A549 (cell line): ENCODE measurements at regions not wholly inside any gene's neighbourhood (a gene's known extent, or its start where the extent isn't known, plus 50 kb on each side); places are given as distances from the start of the nearest gene placed in this dataset.

Source experiments
- ATAC-seq, 2 experiments: fragments of 200-7000 bp in 1 of 2; fragments of >200 bp in 1 of 2; cut with Nextera tagmentation in 1 of 2; cut with Tn5 transposase in 1 of 2; 3 replicates each; pipeline versions ENCODE4 v1.8.0 to v1.9.1; 2018 to 2020; ENCODE audit warnings: mild to moderate bottlenecking in 1 of 2, moderate library complexity in 1 of 2
- CTCF ChIA-PET: fragments of 300-600 bp; sonication (Branson Sonifier 250); formaldehyde crosslinking; extraction: SDS; loops from one replicate; lab custom pipeline; 2021; ENCODE audit warnings: antibody characterized with exemption, inconsistent platforms; lab: Yijun Ruan, JAX
- POLR2A ChIA-PET: fragments of 350-600 bp; formaldehyde crosslinking; extraction: SDS; loops from one replicate; lab custom pipeline; 2021; ENCODE audit warnings: antibody characterized with exemption, inconsistent platforms; lab: Yijun Ruan, JAX
- DNase-seq, 2 experiments: peaks; one replicate each; pipeline versions ENCODE4 v3.0.0 to v3.0.0-alpha.2; 2011 to 2016; ENCODE audit warnings: low read depth in 1 of 2, low spot score in 1 of 2
- FAIRE-seq: peaks from 2 replicates; lab custom pipeline; 2011; peaks lifted over from hg19 to GRCh38; lab: Jason Lieb, UNC
- H3K27ac ChIP-seq, 2 experiments: fragments of >200 bp; sonication (Bioruptor Twin); formaldehyde crosslinking; 3 replicates each; pipeline ENCODE4 v1.5.1; 2016 to 2017
- H3K4me1 ChIP-seq: fragments of >200 bp; sonication (Bioruptor Twin); formaldehyde crosslinking; 3 replicates; pipeline ENCODE4 v1.6.1; 2016
- H3K4me2 ChIP-seq: fragments of >200 bp; sonication (Bioruptor Twin); formaldehyde crosslinking; 3 replicates; pipeline ENCODE4 v1.6.1; 2016
- H3K4me3 ChIP-seq: fragments of >200 bp; sonication (Bioruptor Twin); formaldehyde crosslinking; 3 replicates; pipeline ENCODE4 v1.5.1; 2016
- H3K9me3 ChIP-seq: fragments of >200 bp; sonication (Bioruptor Twin); formaldehyde crosslinking; 3 replicates; pipeline ENCODE4 v1.6.1; 2016
- BCL3 ChIP-seq: fragments of >200 bp; sonication (Bioruptor Twin); formaldehyde crosslinking; IDR thresholded peaks from 3 replicates; pipeline ENCODE4 v1.6.1; 2016
- BHLHE40 ChIP-seq: IDR thresholded peaks from 2 replicates; pipeline ENCODE4 v1.6.1; 2012; ENCODE audit warnings: low read depth, low read length, inconsistent platforms
- CHD2 ChIP-seq: fragments of 150-350 bp; IDR thresholded peaks from 2 replicates; pipeline ENCODE4 v1.6.1; 2014; ENCODE audit warnings: low read length; ENCODE audit not compliant: partially characterized antibody
- EHF ChIP-seq: fragments of 250-450 bp; sonication (Bioruptor Pico); IDR thresholded peaks from 2 replicates; pipeline ENCODE4 v1.5.0; 2020; ENCODE audit warnings: mild to moderate bottlenecking
- EP300 ChIP-seq, 2 experiments: fragments of >200 bp; sonication (Bioruptor Twin); formaldehyde crosslinking; IDR thresholded peaks; 2 replicates in 1 of 2; 3 replicates in 1 of 2; pipeline ENCODE4 v1.6.1; 2016 to 2017
- GATA3 ChIP-seq: IDR thresholded peaks from 2 replicates; pipeline ENCODE4 v1.6.1; 2012; ENCODE audit warnings: borderline replicate concordance
- HEYL ChIP-seq: fragments of 250-450 bp; sonication (Bioruptor Pico); IDR thresholded peaks from 2 replicates; pipeline ENCODE4 v1.8.0; 2021; ENCODE audit warnings: mild to moderate bottlenecking, moderate library complexity
- HOXB5 ChIP-seq: fragments of 250-450 bp; sonication (Bioruptor Pico); IDR thresholded peaks from 2 replicates; pipeline ENCODE4 v1.5.0; 2020; ENCODE audit warnings: mild to moderate bottlenecking, moderate library complexity
- JUN ChIP-seq, 2 experiments: fragments of >200 bp; sonication (Bioruptor Twin); formaldehyde crosslinking; IDR thresholded peaks; 2 replicates in 1 of 2; 3 replicates in 1 of 2; pipeline ENCODE4 v1.6.1; 2016 to 2017
- JUNB ChIP-seq: fragments of >200 bp; sonication (Bioruptor Twin); formaldehyde crosslinking; IDR thresholded peaks from 2 replicates; pipeline ENCODE4 v1.6.1; 2016
- MAFK ChIP-seq: fragments of 450-650 bp; IDR thresholded peaks from 2 replicates; pipeline ENCODE4 v1.6.1; 2014; ENCODE audit not compliant: partially characterized antibody
- MAZ ChIP-seq: fragments of 150-350 bp; IDR thresholded peaks from 2 replicates; pipeline ENCODE4 v1.6.1; 2014; ENCODE audit warnings: antibody characterized with exemption, low read depth, low read length, borderline replicate concordance
- NFE2L2 ChIP-seq: fragments of 150-350 bp; conservative IDR thresholded peaks from 2 replicates; pipeline ENCODE4 v1.6.1; 2014; ENCODE audit warnings: low read length
- PBX3 ChIP-seq: IDR thresholded peaks from 2 replicates; pipeline ENCODE4 v1.6.1; 2012
- RFX5 ChIP-seq: fragments of 450-650 bp; IDR thresholded peaks from 2 replicates; pipeline ENCODE4 v1.7.1; 2014; ENCODE audit warnings: antibody characterized with exemption, mild to moderate bottlenecking, moderate library complexity
- SMC3 ChIP-seq: fragments of >200 bp; sonication (Bioruptor Twin); formaldehyde crosslinking; IDR thresholded peaks from 3 replicates; pipeline ENCODE4 v1.6.1; 2018; ENCODE audit warnings: inconsistent platforms
- USF2 ChIP-seq: fragments of 450-650 bp; IDR thresholded peaks from 2 replicates; pipeline ENCODE4 v1.6.1; 2014; ENCODE audit warnings: antibody characterized with exemption
- WGBS: methylation state at CpG from one replicate; pipeline ENCODE4 v1.1.6; 2017; ENCODE audit errors: missing lambda C conversion rate; 5-methylcytosine and 5-hydroxymethylcytosine counted together
- TF ChIP-seq, protein P1 (sequence below): fragments of >200 bp; sonication (Bioruptor Twin); formaldehyde crosslinking; IDR thresholded peaks from 3 replicates; pipeline ENCODE4 v1.5.1; 2016
- TF ChIP-seq, protein P2 (sequence below): fragments of 200-600 bp; sonication (generic); IDR thresholded peaks from 2 replicates; pipeline ENCODE4 v1.6.1; 2016; ENCODE audit warnings: antibody characterized with exemption, mild to moderate bottlenecking, moderate library complexity
- TF ChIP-seq, protein P3 (sequence below): fragments of 150-350 bp; IDR thresholded peaks from 2 replicates; pipeline ENCODE4 v1.6.1; 2014; ENCODE audit warnings: low read depth, mild to moderate bottlenecking, low read length

GRCh38 chr10:2990764-2991163, 76.6 kb upstream of the PFKP start (continued):
- TF ChIP-seq, protein P1, sequence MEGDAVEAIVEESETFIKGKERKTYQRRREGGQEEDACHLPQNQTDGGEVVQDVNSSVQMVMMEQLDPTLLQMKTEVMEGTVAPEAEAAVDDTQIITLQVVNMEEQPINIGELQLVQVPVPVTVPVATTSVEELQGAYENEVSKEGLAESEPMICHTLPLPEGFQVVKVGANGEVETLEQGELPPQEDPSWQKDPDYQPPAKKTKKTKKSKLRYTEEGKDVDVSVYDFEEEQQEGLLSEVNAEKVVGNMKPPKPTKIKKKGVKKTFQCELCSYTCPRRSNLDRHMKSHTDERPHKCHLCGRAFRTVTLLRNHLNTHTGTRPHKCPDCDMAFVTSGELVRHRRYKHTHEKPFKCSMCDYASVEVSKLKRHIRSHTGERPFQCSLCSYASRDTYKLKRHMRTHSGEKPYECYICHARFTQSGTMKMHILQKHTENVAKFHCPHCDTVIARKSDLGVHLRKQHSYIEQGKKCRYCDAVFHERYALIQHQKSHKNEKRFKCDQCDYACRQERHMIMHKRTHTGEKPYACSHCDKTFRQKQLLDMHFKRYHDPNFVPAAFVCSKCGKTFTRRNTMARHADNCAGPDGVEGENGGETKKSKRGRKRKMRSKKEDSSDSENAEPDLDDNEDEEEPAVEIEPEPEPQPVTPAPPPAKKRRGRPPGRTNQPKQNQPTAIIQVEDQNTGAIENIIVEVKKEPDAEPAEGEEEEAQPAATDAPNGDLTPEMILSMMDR = no peak
- TF ChIP-seq RFX5 = no peak

DNA sequence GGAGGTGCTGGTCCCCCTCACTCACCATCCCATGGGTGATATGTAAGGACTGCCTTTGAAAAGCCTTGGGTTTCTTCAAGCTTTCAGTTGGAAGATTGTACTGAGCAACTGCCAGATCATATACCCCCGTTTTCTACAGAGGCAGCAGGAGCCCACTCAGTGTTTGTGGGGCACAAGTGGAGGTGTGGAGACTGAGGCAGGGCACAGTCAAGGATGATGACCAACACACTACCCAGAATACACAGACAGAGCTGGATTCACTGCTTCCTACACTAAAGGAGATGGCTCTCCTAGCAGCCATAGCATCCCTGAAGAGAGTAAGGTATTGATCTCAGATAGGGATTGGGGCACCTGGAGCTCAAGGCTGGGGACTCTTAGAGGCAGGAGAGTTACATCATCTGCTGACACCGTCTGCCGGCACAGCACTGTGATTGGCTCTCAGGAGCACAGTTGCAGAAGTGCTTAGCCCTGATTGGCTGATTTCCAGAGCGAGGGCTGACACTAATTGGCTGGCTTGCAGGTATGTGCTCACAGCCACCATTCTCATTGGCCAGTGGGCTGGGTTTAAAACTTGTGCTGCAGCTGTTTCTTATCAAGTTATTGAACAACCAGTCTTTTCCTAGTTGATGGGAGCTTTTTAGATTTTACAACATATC, 77.9 kb upstream of the PFKP start:
- POLR2A ChIA-PET = no interaction called here
- peaks cover 18% of the 10 kb centered on the region for H3K4me1 ChIP-seq
- FAIRE-seq = no peak
- H3K4me2 ChIP-seq = no peak overlapping the region
- H3K9me3 ChIP-seq = 0 out of 3 replicates have a peak, but pooled peaks cover 6% of the 10 kb centered on the region
- TF ChIP-seq JUNB (no peak), BHLHE40 (no peak), HEYL (CRISPR knock-in tag) (no peak), SMC3 (no peak), EP300 (IDR thresholded peaks at IDR 0.05) (no peak), BCL3 (no peak), PBX3 (no peak), MAFK (no peak), NFE2L2 (no peak), MAZ (no peak), EHF (CRISPR knock-in tag) (no peak), CHD2 (no peak), JUN (IDR thresholded peaks at IDR 0.05) (no peak), GATA3 (no peak), USF2 (no peak), HOXB5 (CRISPR knock-in tag) (no peak)
- TF ChIP-seq, protein P2, sequence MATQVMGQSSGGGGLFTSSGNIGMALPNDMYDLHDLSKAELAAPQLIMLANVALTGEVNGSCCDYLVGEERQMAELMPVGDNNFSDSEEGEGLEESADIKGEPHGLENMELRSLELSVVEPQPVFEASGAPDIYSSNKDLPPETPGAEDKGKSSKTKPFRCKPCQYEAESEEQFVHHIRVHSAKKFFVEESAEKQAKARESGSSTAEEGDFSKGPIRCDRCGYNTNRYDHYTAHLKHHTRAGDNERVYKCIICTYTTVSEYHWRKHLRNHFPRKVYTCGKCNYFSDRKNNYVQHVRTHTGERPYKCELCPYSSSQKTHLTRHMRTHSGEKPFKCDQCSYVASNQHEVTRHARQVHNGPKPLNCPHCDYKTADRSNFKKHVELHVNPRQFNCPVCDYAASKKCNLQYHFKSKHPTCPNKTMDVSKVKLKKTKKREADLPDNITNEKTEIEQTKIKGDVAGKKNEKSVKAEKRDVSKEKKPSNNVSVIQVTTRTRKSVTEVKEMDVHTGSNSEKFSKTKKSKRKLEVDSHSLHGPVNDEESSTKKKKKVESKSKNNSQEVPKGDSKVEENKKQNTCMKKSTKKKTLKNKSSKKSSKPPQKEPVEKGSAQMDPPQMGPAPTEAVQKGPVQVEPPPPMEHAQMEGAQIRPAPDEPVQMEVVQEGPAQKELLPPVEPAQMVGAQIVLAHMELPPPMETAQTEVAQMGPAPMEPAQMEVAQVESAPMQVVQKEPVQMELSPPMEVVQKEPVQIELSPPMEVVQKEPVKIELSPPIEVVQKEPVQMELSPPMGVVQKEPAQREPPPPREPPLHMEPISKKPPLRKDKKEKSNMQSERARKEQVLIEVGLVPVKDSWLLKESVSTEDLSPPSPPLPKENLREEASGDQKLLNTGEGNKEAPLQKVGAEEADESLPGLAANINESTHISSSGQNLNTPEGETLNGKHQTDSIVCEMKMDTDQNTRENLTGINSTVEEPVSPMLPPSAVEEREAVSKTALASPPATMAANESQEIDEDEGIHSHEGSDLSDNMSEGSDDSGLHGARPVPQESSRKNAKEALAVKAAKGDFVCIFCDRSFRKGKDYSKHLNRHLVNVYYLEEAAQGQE = no peak
- TF ChIP-seq, protein P3, sequence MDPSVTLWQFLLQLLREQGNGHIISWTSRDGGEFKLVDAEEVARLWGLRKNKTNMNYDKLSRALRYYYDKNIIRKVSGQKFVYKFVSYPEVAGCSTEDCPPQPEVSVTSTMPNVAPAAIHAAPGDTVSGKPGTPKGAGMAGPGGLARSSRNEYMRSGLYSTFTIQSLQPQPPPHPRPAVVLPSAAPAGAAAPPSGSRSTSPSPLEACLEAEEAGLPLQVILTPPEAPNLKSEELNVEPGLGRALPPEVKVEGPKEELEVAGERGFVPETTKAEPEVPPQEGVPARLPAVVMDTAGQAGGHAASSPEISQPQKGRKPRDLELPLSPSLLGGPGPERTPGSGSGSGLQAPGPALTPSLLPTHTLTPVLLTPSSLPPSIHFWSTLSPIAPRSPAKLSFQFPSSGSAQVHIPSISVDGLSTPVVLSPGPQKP = no peak
- no peak for ATAC-seq
- no peak for DNase-seq
- no peak overlapping the region for H3K27ac ChIP-seq
- CTCF ChIA-PET = interaction anchor here (0.8 to 1.3 kb wide), 2 partner anchors 12 to 54 kb away, joined by 3 to 5 read pairs; no protein-coding TSS in a partner anchor
- no peak overlapping the region for H3K4me3 ChIP-seq
- 29% methylated on average over 4 of the region's 4 CpGs for WGBS
